H1 (cell line): ENCODE measurements at regions not wholly inside any gene's neighbourhood (a gene's known extent, or its start where the extent isn't known, plus 50 kb on each side); places are given as distances from the start of the nearest gene placed in this dataset.

Source experiments
- CTCF ChIA-PET: fragments of 300-600 bp; sonication (Branson Sonifier 250); formaldehyde crosslinking; loops from one replicate; lab custom pipeline; 2021; ENCODE audit not compliant: partially characterized antibody; lab: Charles Lee
- POLR2A ChIA-PET: fragments of 300-600 bp; sonication (Branson Sonifier 250); formaldehyde crosslinking; loops from one replicate; lab custom pipeline; 2021; ENCODE audit warnings: inconsistent platforms; ENCODE audit not compliant: partially characterized antibody; lab: Charles Lee
- DNase-seq, 2 experiments: peaks; one replicate each; pipeline versions ENCODE4 v3.0.0 to v3.0.0-alpha.2; 2010 to 2022; ENCODE audit warnings: low spot score in 2 of 2, low read depth in 1 of 2, mixed read lengths in 1 of 2
- FAIRE-seq: peaks from 2 replicates; lab custom pipeline; 2011; peaks lifted over from hg19 to GRCh38; lab: Jason Lieb, UNC
- H2AFZ ChIP-seq: 2 replicates; pipeline ENCODE4 v1.8.1; 2012; ENCODE audit warnings: low read length, inconsistent platforms
- H2AK5ac ChIP-seq: 2 replicates; pipeline ENCODE4 v1.6.1; 2013; ENCODE audit warnings: low read depth, low read length
- H2BK120ac ChIP-seq: replicated peaks from 2 replicates; pipeline ENCODE3; 2013; ENCODE audit warnings: low read depth, low read length, inconsistent platforms
- H2BK12ac ChIP-seq: 2 replicates; pipeline ENCODE4 v1.6.1; 2013; ENCODE audit warnings: low read depth, low read length
- H2BK15ac ChIP-seq: 2 replicates; pipeline ENCODE4 v1.6.1; 2013; ENCODE audit warnings: low read length
- H2BK20ac ChIP-seq: 2 replicates; pipeline ENCODE4 v1.6.1; 2013; ENCODE audit warnings: low read length
- H2BK5ac ChIP-seq: 2 replicates; pipeline ENCODE4 v1.6.1; 2013; ENCODE audit warnings: low read depth, low read length
- H3K14ac ChIP-seq: 2 replicates; pipeline ENCODE4 v1.6.1; 2013; ENCODE audit warnings: inconsistent platforms; ENCODE audit not compliant: insufficient read length
- H3K18ac ChIP-seq: 2 replicates; pipeline ENCODE4 v1.6.1; 2013; ENCODE audit warnings: low read length; ENCODE audit errors: extremely low read depth
- H3K23ac ChIP-seq: 2 replicates; pipeline ENCODE4 v1.6.1; 2013; ENCODE audit warnings: inconsistent platforms; ENCODE audit not compliant: insufficient read length
- H3K23me2 ChIP-seq: 2 replicates; pipeline ENCODE4 v1.6.1; 2013; ENCODE audit warnings: low read depth, low read length
- H3K27ac ChIP-seq: 2 replicates; pipeline ENCODE4 v1.6.1; 2011; ENCODE audit warnings: low read depth, low read length, inconsistent platforms
- H3K27me3 ChIP-seq, 4 experiments: replicated peaks in 1 of 4; 1 replicate in 1 of 4; 2 replicates in 3 of 4; pipeline versions ENCODE4 v1.6.1 to v1.8.1; 2011 to 2013; ENCODE audit warnings: low read length in 3 of 4, mild to moderate bottlenecking in 3 of 4, inconsistent platforms in 2 of 4, mixed read lengths in 2 of 4, moderate library complexity in 1 of 4; ENCODE audit not compliant: control insufficient read depth in 3 of 4, insufficient read depth in 3 of 4; ENCODE audit errors: extremely low read depth in 1 of 4
- H3K36me3 ChIP-seq, 4 experiments: 2 replicates each; pipeline versions ENCODE4 v1.6.1 to v1.8.1; 2011 to 2013; ENCODE audit warnings: mild to moderate bottlenecking in 4 of 4, low read length in 3 of 4, moderate library complexity in 2 of 4, control low read depth in 1 of 4, inconsistent platforms in 1 of 4; ENCODE audit not compliant: insufficient read depth in 4 of 4, control insufficient read depth in 2 of 4
- H3K4ac ChIP-seq: replicated peaks from 2 replicates; pipeline ENCODE3; 2013; ENCODE audit warnings: low read length, low read depth, mixed read lengths, inconsistent platforms; ENCODE audit not compliant: insufficient read length
- H3K4me1 ChIP-seq, 4 experiments: replicated peaks in 1 of 4; 1 replicate in 1 of 4; 2 replicates in 3 of 4; pipeline versions ENCODE4 v1.6.1 to v1.8.1; 2011 to 2013; ENCODE audit warnings: low read length in 3 of 4, inconsistent platforms in 2 of 4, mixed read lengths in 1 of 4; ENCODE audit not compliant: insufficient read depth in 4 of 4, control insufficient read depth in 3 of 4
- H3K4me2 ChIP-seq, 2 experiments: 2 replicates each; pipeline versions ENCODE4 v1.6.1 to v1.8.1; 2011 to 2013; ENCODE audit warnings: low read depth in 2 of 2, low read length in 2 of 2, control low read depth in 1 of 2, inconsistent platforms in 1 of 2, mild to moderate bottlenecking in 1 of 2; ENCODE audit not compliant: insufficient read depth in 1 of 2
- H3K4me3 ChIP-seq, 4 experiments: fragments of 200-600, 300-600 bp in 1 of 4; sonication (generic), shearing (Covaris generic), sonication (Bioruptor Twin) in 1 of 4; 2 replicates each; pipeline versions ENCODE4 v1.5.1 to v1.8.1; 2011 to 2016; ENCODE audit warnings: low read length in 4 of 4, low read depth in 3 of 4, control low read depth in 2 of 4, inconsistent platforms in 2 of 4, mild to moderate bottlenecking in 2 of 4, mixed read lengths in 1 of 4, moderate library complexity in 1 of 4; ENCODE audit not compliant: insufficient read depth in 2 of 4; ENCODE audit errors: extremely low read depth in 1 of 4
- H3K56ac ChIP-seq: replicated peaks from 2 replicates; pipeline ENCODE3; 2013; ENCODE audit warnings: low read depth, mild to moderate bottlenecking, mixed read lengths, low read length, inconsistent platforms; ENCODE audit not compliant: insufficient read length
- H3K79me1 ChIP-seq: 2 replicates; pipeline ENCODE4 v1.6.1; 2013; ENCODE audit warnings: low read depth, low read length, control low read depth
- H3K79me2 ChIP-seq, 2 experiments: 2 replicates each; pipeline versions ENCODE4 v1.6.1 to v1.8.1; 2012 to 2013; ENCODE audit warnings: low read length in 2 of 2, mild to moderate bottlenecking in 2 of 2, inconsistent platforms in 1 of 2; ENCODE audit not compliant: insufficient read depth in 2 of 2, control insufficient read depth in 1 of 2
- H3K9ac ChIP-seq, 4 experiments: replicated peaks in 1 of 4; 1 replicate in 1 of 4; 2 replicates in 3 of 4; pipeline versions ENCODE4 v1.6.1 to v1.8.1; 2011 to 2013; ENCODE audit warnings: low read depth in 3 of 4, low read length in 3 of 4, control low read depth in 2 of 4, mild to moderate bottlenecking in 2 of 4, moderate library complexity in 2 of 4, inconsistent platforms in 1 of 4; ENCODE audit errors: extremely low read depth in 1 of 4
- H3K9me3 ChIP-seq, 2 experiments: 2 replicates each; pipeline versions ENCODE4 v1.6.1 to v1.8.1; 2012 to 2013; ENCODE audit warnings: mild to moderate bottlenecking in 2 of 2, moderate library complexity in 2 of 2, control low read depth in 1 of 2, inconsistent platforms in 1 of 2, low read depth in 1 of 2, low read length in 1 of 2, mixed read lengths in 1 of 2; ENCODE audit not compliant: insufficient read depth in 2 of 2
- H4K20me1 ChIP-seq, 2 experiments: replicated peaks in 1 of 2; 2 replicates each; pipeline versions ENCODE3 to v1.8.1; 2011 to 2013; ENCODE audit warnings: inconsistent platforms in 2 of 2, low read length in 2 of 2, mild to moderate bottlenecking in 1 of 2; ENCODE audit not compliant: insufficient read depth in 2 of 2, control insufficient read depth in 1 of 2
- H4K5ac ChIP-seq: 2 replicates; pipeline ENCODE4 v1.6.1; 2013; ENCODE audit warnings: low read length, low read depth, mixed read lengths, inconsistent platforms; ENCODE audit not compliant: insufficient read length
- H4K8ac ChIP-seq: 2 replicates; pipeline ENCODE4 v1.8.0; 2013; ENCODE audit warnings: mild to moderate bottlenecking, moderate library complexity, low read length, inconsistent platforms; ENCODE audit not compliant: insufficient read depth; ENCODE audit errors: extremely low read depth
- H4K91ac ChIP-seq: replicated peaks from 2 replicates; pipeline ENCODE3; 2013; ENCODE audit warnings: low read length, mixed read lengths, inconsistent platforms; ENCODE audit not compliant: insufficient read length
- CTBP2 ChIP-seq: IDR thresholded peaks from 2 replicates; pipeline ENCODE4 v1.7.0; 2011; ENCODE audit warnings: borderline replicate concordance, mild to moderate bottlenecking, moderate library complexity, mixed read lengths, low read length; ENCODE audit not compliant: insufficient read depth, insufficient read length
- SUZ12 ChIP-seq: fragments of 200-600 bp; sonication (generic); IDR thresholded peaks from 2 replicates; pipeline ENCODE4 v1.6.1; 2012; ENCODE audit warnings: mild to moderate bottlenecking, inconsistent platforms, low read length, moderate library complexity, mixed read lengths
- TCF12 ChIP-seq: IDR thresholded peaks from 2 replicates; pipeline ENCODE4 v1.6.1; 2011; ENCODE audit warnings: low read depth, mild to moderate bottlenecking, low read length
- WGBS, 2 experiments: shearing (Covaris generic) in 1 of 2; methylation state at CpG; one replicate each; pipeline versions ENCODE4 v1.1.6 to v1.1.7; 2013 to 2015; ENCODE audit warnings: low lambda C conversion rate in 2 of 2, mixed read lengths in 2 of 2, inconsistent platforms in 1 of 2, low coverage in 1 of 2, missing lambda C conversion rate in 1 of 2; ENCODE audit not compliant: insufficient replicate concordance in 2 of 2, insufficient coverage in 1 of 2, insufficient read length in 1 of 2; ENCODE audit errors: extremely low coverage in 1 of 2, missing lambda C conversion rate in 1 of 2; 5-methylcytosine and 5-hydroxymethylcytosine counted together
- TF ChIP-seq, protein P1 (sequence below): IDR thresholded peaks from 2 replicates; pipeline ENCODE4 v1.6.1; 2012; ENCODE audit warnings: inconsistent platforms

GRCh38 chr6:6889601-6890000 lies 218.2 kb upstream of the RREB1 start:
- no peaks in the 10 kb centered on the region for H3K36me3 ChIP-seq
- H3K27me3 ChIP-seq: 0 out of 7 replicates have a peak, but pooled peaks cover 0 to 3% (median 0%) of the 10 kb centered on the region in 4 experiments
- H4K5ac ChIP-seq: no peak overlapping the region
- no peak overlapping the region for H4K8ac ChIP-seq
- DNase-seq (no peak), FAIRE-seq (no peak)
- no peak overlapping the region for H2AK5ac ChIP-seq
- no peak overlapping the region for H3K56ac ChIP-seq
- H3K4ac ChIP-seq: no peak overlapping the region
- H3K79me1 ChIP-seq: no peaks in the 10 kb centered on the region
- H2BK120ac ChIP-seq: no peak overlapping the region
- H2BK12ac ChIP-seq: no peak overlapping the region; the same call in 1 of the 2 replicates
- 0 out of 2 replicates have a peak overlapping the region, but pooled peaks have one; percentile 7 for H2BK15ac ChIP-seq
- CTCF ChIA-PET: interaction anchor here (0.6 to 1.2 kb wide), 5 partner anchors 8 to 363 kb away, joined by 3 to 6 read pairs (median 3); no protein-coding TSS in a partner anchor
- H3K23me2 ChIP-seq: no peaks in the 10 kb centered on the region
- H3K27ac ChIP-seq: no peak overlapping the region
- no peak overlapping the region for H3K23ac ChIP-seq
- peaks cover 0 to 16% (median 8%) of the 10 kb centered on the region in 4 experiments; a peak in 4 of 7 replicates for H3K4me1 ChIP-seq
- H2AFZ ChIP-seq: no peak overlapping the region
- H3K14ac ChIP-seq: no peak overlapping the region
- no peaks in the 10 kb centered on the region for H3K79me2 ChIP-seq
- H4K91ac ChIP-seq: no peak overlapping the region
- no peak overlapping the region for H2BK5ac ChIP-seq
- no peaks in the 10 kb centered on the region for H4K20me1 ChIP-seq
- WGBS, 2 experiments: 93% methylated on average over 4 of the region's 4 CpGs; no CpG with 5 or more reads in 1 of the 2 experiments
- H3K4me2 ChIP-seq: no peak overlapping the region
- no peak overlapping the region for H3K18ac ChIP-seq
- TF ChIP-seq CTBP2 (no peak), TCF12 (no peak), SUZ12 (no peak)
- TF ChIP-seq, protein P1, sequence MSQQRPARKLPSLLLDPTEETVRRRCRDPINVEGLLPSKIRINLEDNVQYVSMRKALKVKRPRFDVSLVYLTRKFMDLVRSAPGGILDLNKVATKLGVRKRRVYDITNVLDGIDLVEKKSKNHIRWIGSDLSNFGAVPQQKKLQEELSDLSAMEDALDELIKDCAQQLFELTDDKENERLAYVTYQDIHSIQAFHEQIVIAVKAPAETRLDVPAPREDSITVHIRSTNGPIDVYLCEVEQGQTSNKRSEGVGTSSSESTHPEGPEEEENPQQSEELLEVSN: no peak
- POLR2A ChIA-PET: no interaction called here
- H3K9me3 ChIP-seq: no peaks in the 10 kb centered on the region
- no peak overlapping the region for H3K9ac ChIP-seq
- no peak overlapping the region for H2BK20ac ChIP-seq
- H3K4me3 ChIP-seq: no peak overlapping the region
